ENCODE measurements at regions not wholly inside any gene's neighbourhood (a gene's known extent, or its start where the extent isn't known, plus 50 kb on each side); places are given as distances from the start of the nearest gene placed in this dataset.
A peak's percentile ranks its signal among the peaks of the same experiment; 100 is the strongest.

GRCh38 chr20:53869466-53870258 lies 200.7 kb downstream of the BCAS1 start:
- TF ChIP-seq CTCF (IDR thresholded peaks at IDR 0.05) (peak; percentile 48 to 74 (median 74)), POLR2A (IDR thresholded peaks at IDR 0.05) (no peak), POLR2AphosphoS5 (IDR thresholded peaks at IDR 0.05; ENCODE audit: insufficient read depth in 1 of 2, low read depth in 1 of 2) (peak in 1 of 2 donors; percentile 33)

Data from vagina (tissue), 2 donors.